C4-2B (cell line): ENCODE measurements at regions not wholly inside any gene's neighbourhood (a gene's known extent, or its start where the extent isn't known, plus 50 kb on each side); places are given as distances from the start of the nearest gene placed in this dataset.

Experiments
- CTCF ChIP-seq: fragments of 450-650 bp; conservative IDR thresholded peaks from 2 replicates; pipeline ENCODE4 v1.5.1; 2017; ENCODE audit warnings: mild to moderate bottlenecking
- ZFX ChIP-seq: fragments of 450-650 bp; IDR thresholded peaks from 2 replicates; pipeline ENCODE4 v1.6.1; 2017

GRCh38 chr2:220263300-220263699 is 635.9 kb downstream of the SLC4A3 start:
- no peak for TF ChIP-seq CTCF
- no peak for TF ChIP-seq ZFX
